ENCODE measurements at regions not wholly inside any gene's neighbourhood (a gene's known extent, or its start where the extent isn't known, plus 50 kb on each side); places are given as distances from the start of the nearest gene placed in this dataset.

DNA sequence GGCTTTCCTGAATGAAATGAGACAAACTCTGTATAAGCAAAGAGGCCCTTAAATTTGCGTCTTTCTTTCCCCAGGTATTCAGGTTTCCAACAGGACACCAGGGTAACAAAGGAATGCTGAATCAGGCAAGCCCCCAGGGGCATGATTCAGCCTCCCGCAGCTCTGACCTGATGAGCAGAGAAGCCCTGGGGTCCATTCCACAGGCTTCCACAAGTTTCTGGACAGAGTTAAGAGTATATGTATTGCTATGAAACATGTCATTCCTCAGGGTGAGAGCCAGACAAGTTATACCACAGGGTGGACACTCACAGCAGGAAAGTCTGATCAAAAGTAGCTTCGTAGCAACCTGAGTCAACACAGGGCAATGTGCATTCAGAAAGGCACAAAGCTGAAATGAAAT is 68.1 kb upstream of the CTNNB1 start:
- Histone ChIP-seq H4K20me1 (ENCODE audit: control insufficient read depth, extremely low read depth, insufficient read depth, low read length) (no peaks in the 10 kb centered on the region), H3K27me3 (ENCODE audit: control insufficient read depth, insufficient read depth, low read length) (no peaks in the 10 kb centered on the region), H3K79me2 (ENCODE audit: control insufficient read depth, insufficient read depth, low read length) (no peaks in the 10 kb centered on the region), H3K4me2 (ENCODE audit: extremely low read depth, insufficient read depth, low read length) (no peak overlapping the region), H3K27ac (ENCODE audit: insufficient read depth, low read length) (no peak overlapping the region), H3K36me3 (ENCODE audit: control insufficient read depth, insufficient read depth, low read length) (no peaks in the 10 kb centered on the region), H3K9ac (ENCODE audit: insufficient read depth, low read length) (no peak overlapping the region), H3K4me3 (replicated peaks in 1 of 4; ENCODE audit: control extremely low read depth in 1 of 4, insufficient read depth in 1 of 4, low read depth in 3 of 4, low read length in 4 of 4) (no peak overlapping the region), H3K4me1 (ENCODE audit: control insufficient read depth, extremely low read depth, insufficient read depth, low read length) (no peaks in the 10 kb centered on the region), H2AFZ (ENCODE audit: low read length) (no peak overlapping the region), H3K9me3 (ENCODE audit: control insufficient read depth, insufficient read depth, low read depth, low read length) (no peaks in the 10 kb centered on the region)
- TF ChIP-seq EZH2 (IDR thresholded peaks at IDR 0.05; ENCODE audit: low read length, missing control alignments): no peak
- TF ChIP-seq, protein P1, sequence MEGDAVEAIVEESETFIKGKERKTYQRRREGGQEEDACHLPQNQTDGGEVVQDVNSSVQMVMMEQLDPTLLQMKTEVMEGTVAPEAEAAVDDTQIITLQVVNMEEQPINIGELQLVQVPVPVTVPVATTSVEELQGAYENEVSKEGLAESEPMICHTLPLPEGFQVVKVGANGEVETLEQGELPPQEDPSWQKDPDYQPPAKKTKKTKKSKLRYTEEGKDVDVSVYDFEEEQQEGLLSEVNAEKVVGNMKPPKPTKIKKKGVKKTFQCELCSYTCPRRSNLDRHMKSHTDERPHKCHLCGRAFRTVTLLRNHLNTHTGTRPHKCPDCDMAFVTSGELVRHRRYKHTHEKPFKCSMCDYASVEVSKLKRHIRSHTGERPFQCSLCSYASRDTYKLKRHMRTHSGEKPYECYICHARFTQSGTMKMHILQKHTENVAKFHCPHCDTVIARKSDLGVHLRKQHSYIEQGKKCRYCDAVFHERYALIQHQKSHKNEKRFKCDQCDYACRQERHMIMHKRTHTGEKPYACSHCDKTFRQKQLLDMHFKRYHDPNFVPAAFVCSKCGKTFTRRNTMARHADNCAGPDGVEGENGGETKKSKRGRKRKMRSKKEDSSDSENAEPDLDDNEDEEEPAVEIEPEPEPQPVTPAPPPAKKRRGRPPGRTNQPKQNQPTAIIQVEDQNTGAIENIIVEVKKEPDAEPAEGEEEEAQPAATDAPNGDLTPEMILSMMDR (conservative IDR thresholded peaks at IDR 0.05 in 1 of 2, IDR thresholded peaks at IDR 0.05 in 1 of 2; ENCODE audit: low read depth in 1 of 2, low read length in 2 of 2): no peak
- DNase-seq (ENCODE audit: low read depth in 2 of 2): peak in 1 of 2 donors; percentile 29

- peak in 1 of 2 donors; percentile 27 for DNase-seq (ENCODE audit: low read depth in 2 of 2)
- H3K9me3 ChIP-seq (ENCODE audit: control insufficient read depth, insufficient read depth, low read depth, low read length): no peaks in the 10 kb centered on the region
- H3K4me1 ChIP-seq (ENCODE audit: control insufficient read depth, extremely low read depth, insufficient read depth, low read length): no peaks in the 10 kb centered on the region
- no peak overlapping the region for H2AFZ ChIP-seq (ENCODE audit: low read length)
- H3K79me2 ChIP-seq (ENCODE audit: control insufficient read depth, insufficient read depth, low read length): no peaks in the 10 kb centered on the region
- TF ChIP-seq, protein P1 (conservative IDR thresholded peaks at IDR 0.05 in 1 of 2, IDR thresholded peaks at IDR 0.05 in 1 of 2; ENCODE audit: low read depth in 1 of 2, low read length in 2 of 2): no peak
- TF ChIP-seq EZH2 (IDR thresholded peaks at IDR 0.05; ENCODE audit: low read length, missing control alignments): no peak
- H4K20me1 ChIP-seq (ENCODE audit: control insufficient read depth, extremely low read depth, insufficient read depth, low read length): no peaks in the 10 kb centered on the region
- no peak overlapping the region for H3K9ac ChIP-seq (ENCODE audit: insufficient read depth, low read length)
- H3K27me3 ChIP-seq (ENCODE audit: control insufficient read depth, insufficient read depth, low read length): no peaks in the 10 kb centered on the region
- no peak overlapping the region for H3K27ac ChIP-seq (ENCODE audit: insufficient read depth, low read length)
- no peaks in the 10 kb centered on the region for H3K36me3 ChIP-seq (ENCODE audit: control insufficient read depth, insufficient read depth, low read length)
- H3K4me2 ChIP-seq (ENCODE audit: extremely low read depth, insufficient read depth, low read length): no peak overlapping the region
- no peak overlapping the region for H3K4me3 ChIP-seq (replicated peaks in 1 of 4; ENCODE audit: control extremely low read depth in 1 of 4, insufficient read depth in 1 of 4, low read depth in 3 of 4, low read length in 4 of 4)
Measured at GRCh38 chr3:41137686-41138111, 61.6 kb upstream of the CTNNB1 start.

DNA sequence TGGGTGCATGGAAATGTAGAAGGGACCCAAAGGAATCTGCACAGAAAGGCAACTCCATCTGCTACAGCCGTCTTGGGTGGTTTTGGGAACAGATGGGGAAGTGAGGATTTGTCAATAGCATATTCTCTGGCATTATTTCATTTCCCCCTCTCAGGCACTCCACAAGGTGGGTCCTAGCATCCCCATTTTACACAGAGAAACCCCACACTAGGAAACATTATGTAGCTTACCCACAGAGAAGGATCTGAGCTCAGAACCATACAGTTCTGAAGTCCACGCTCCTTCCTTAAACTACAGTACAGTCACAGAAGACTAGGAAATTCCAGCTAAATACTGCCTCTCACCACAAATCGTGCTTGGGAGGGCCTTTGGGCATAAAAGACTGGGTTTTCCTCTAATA is 61.2 kb upstream of the CTNNB1 start:
- Histone ChIP-seq H3K9me3 (ENCODE audit: control insufficient read depth, insufficient read depth, low read depth, low read length) (no peaks in the 10 kb centered on the region), H3K27ac (ENCODE audit: insufficient read depth, low read length) (no peak overlapping the region), H3K4me1 (ENCODE audit: control insufficient read depth, extremely low read depth, insufficient read depth, low read length) (no peaks in the 10 kb centered on the region), H3K36me3 (ENCODE audit: control insufficient read depth, insufficient read depth, low read length) (no peaks in the 10 kb centered on the region), H3K4me3 (replicated peaks in 1 of 4; ENCODE audit: control extremely low read depth in 1 of 4, insufficient read depth in 1 of 4, low read depth in 3 of 4, low read length in 4 of 4) (no peak overlapping the region), H3K27me3 (ENCODE audit: control insufficient read depth, insufficient read depth, low read length) (no peaks in the 10 kb centered on the region), H2AFZ (ENCODE audit: low read length) (no peak overlapping the region), H3K4me2 (ENCODE audit: extremely low read depth, insufficient read depth, low read length) (no peak overlapping the region), H4K20me1 (ENCODE audit: control insufficient read depth, extremely low read depth, insufficient read depth, low read length) (no peaks in the 10 kb centered on the region), H3K9ac (ENCODE audit: insufficient read depth, low read length) (no peak overlapping the region), H3K79me2 (ENCODE audit: control insufficient read depth, insufficient read depth, low read length) (no peaks in the 10 kb centered on the region)
- peak in 1 of 2 donors; percentile 6 for DNase-seq (ENCODE audit: low read depth in 2 of 2)
- TF ChIP-seq, protein P1 (conservative IDR thresholded peaks at IDR 0.05 in 1 of 2, IDR thresholded peaks at IDR 0.05 in 1 of 2; ENCODE audit: low read depth in 1 of 2, low read length in 2 of 2): no peak
- TF ChIP-seq EZH2 (IDR thresholded peaks at IDR 0.05; ENCODE audit: low read length, missing control alignments): no peak

Measured in fibroblast of lung (primary cell).